ENCODE measurements at regions not wholly inside any gene's neighbourhood (a gene's known extent, or its start where the extent isn't known, plus 50 kb on each side); places are given as distances from the start of the nearest gene placed in this dataset.

DNA sequence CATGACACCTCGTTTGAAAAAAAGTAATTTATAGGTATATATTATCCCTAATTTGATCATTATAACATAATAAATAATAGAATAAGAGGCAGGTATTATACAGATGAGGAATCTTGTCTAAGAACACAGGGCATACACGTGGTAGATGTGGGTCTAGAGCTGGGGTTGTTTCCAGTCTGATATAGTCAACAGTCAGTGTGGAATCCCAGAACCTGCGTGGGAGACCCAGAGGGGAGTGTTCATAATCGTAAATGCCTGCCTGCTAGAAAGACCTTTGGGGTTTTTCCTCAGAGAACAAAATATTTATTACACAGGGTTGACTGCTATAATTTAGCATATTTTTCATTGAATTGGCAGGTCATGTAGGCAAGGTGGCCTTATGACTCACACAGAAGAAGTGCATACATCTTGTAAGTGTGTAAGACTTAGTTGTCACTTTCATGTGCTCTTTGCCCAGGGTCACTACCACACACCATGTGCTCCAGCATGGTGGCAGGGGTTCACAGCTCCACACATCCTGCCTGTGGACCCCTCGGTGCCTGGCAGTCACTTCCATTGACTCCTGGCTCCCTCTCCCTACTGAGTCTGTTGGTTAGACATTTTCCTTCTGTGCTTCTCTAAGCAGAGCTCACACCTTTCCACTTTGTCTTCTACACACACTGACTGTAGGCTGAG lies 94.9 kb upstream of the IKZF1 start:
- DNase-seq (ENCODE audit: low spot score), result peak; percentile 30

DNA sequence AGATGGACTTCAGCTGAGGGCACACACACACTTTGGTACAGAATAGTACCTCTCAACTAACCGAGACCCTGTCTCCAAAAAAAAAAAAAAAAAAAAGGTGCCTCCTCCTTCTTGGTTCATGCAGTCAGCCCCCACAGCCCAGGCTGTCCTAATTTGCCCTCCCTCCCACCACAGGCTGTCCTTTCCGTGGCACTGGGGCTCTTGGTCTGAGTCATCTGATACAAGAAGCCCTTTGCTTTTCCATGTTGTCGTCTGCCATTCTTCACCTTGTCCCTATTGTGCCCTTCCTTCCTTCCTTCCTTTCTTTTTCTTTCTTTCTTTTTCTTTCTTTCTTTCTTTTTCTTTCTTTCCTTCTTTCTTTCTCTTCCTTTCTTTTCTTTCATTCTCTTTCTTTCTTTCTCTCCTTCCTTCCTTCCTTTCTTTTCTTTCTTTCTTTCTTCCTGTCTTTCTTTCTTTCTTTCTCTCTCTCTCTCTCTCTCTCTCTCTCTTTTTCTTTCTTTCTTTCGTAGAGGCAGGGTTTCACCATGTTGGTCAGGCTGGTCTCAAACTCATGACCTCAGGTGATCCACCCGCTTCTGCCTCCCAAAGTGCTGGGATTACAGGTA lies 96.0 kb upstream of the IKZF1 start:
- no peak for DNase-seq (ENCODE audit: low spot score)

DNA sequence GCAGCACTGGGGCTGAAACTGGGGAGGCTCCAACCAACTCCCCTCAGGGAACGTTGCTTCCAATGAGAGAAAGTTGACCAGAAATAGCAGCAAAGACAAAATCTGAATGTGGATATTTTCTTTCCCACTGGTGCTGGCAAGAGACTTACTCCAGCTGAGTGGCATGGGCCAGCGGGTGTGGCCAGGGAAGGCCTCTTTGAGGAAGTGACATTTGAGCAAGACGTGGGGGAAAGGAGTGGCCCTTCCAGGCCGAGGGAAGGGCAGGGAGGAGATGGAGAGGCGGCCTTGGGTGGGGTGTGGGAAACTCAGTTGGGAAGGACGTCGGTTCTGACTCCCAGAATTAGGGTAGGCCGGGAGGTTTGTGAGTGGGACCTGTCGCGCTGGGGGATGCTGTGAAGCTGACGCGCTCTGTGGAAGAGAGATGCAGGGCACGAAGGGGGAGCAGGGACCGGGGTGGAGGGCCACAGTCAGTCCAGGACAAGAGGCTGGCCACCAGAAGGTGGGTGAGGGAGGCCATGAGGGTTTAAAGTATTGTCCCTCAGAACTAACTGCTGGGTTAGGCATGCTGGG lies 96.7 kb upstream of the IKZF1 start:
- no peak for DNase-seq (ENCODE audit: low spot score)

DNA sequence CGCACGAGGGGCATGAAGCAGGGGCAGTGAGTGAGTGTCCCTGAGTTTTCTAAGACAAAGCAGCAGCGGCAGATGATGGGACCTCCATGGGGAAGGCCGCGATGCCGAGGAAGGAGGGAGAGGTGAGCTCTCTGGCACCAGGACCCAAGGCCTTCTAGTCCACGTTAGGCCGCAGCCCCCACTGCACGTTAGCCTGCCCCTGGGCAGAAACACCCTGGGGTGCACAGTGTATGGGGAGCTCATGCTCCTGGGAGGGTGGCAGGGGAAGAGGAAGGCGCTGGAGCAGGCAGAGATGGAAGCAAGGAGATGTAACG lies 97.3 kb upstream of the IKZF1 start:
- DNase-seq (ENCODE audit: low spot score), result no peak

DNA sequence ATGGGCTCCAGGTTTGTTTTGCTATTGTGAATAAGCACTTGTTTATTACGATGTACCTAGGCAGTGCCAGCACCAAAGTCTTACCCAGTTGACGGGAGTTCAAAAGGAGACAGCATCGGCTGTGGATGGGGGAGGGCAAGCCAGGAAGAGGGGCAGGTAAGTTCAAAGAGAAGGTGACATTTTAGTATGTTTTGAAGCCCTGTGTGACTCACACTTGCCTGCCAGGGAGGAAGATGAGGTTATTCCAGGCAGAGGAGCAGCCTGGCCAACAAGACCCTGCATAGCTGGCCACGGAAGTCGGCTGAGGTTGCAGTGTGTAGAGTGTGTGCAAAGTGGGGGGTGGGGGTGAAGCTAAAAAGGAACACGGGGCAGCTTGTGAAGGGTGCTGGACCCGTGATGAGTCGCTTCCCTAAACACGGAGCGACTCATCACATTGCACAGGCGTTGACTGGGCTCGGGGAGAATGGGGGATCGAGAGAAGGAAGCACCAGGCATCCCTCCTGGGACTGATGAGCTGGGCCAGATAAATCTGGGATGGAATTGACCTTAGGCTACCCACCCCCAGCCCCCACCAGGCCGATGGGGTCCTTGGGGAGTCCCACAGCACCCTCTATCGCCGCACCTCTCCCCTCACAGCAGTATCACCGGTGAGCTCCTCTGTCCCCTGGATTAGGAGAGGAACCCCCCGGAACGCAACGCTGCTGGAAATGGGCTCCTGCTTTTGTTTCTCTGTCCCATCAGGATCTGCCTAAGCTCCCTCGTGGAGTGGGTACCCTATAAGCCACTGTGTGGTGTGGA lies 97.9 kb upstream of the IKZF1 start:
- DNase-seq (ENCODE audit: low spot score), result peak; percentile 92

DNA sequence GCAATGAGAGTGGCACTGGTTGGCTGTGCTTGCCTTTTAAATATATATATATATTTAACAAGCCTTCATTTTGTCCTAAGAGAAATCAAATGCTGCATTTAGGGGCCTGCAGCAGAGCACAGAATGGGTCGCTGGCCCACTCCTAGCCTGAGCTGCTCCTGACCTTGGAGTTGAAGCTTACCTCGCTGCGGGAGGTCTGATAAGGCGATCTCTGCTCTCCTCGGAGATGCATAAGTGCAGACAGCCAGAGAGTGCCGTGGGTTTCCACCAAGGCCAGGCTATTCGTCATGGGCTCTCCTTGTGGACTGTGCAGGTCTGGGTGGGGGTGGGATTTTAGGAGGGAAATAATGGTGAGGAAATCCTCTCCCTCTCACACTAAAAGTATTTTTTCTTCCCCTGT lies 99.5 kb upstream of the IKZF1 start:
- no peak for DNase-seq (ENCODE audit: low spot score)

DNA sequence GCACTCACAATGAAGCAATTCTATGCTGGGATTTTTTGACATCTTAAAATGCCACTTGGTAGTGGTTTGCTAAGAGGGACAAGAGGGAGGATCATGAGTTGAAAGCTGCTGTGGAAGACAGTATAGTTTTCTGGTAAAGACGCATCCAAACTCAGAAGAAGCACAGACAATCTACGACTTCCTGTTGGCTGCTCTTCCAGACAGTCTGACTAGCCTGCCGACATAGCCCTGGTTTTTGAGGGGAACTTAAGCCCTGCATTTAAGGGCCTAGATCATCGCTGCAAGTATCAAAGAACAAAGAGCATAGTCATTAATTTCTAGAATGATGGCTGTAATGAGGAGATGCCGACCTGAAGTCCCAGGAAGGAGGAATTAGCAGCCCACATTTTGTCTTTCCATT lies 99.9 kb upstream of the IKZF1 start:
- peak; percentile 37 for DNase-seq (ENCODE audit: low spot score)

DNA sequence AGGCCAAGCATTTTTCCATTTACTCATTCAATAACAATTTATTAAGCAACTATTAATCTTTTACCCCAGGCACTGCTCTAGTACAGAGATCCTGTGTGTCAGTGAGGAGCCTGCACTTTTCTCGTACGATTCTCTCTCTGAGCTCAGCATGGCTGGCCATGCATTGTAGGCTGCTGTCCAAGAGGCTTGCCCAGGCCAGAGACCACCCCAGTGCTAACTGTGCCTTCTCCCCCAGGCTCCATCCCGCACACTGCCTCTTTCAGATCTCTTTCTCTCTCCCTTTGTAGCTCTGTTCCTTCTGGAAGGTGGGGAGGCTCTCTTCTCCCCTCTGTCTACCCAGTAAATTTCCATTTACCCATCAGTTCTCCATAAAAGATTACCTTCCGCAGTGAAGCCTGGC lies 101.0 kb upstream of the IKZF1 start:
- DNase-seq (ENCODE audit: low spot score), result no peak

DNA sequence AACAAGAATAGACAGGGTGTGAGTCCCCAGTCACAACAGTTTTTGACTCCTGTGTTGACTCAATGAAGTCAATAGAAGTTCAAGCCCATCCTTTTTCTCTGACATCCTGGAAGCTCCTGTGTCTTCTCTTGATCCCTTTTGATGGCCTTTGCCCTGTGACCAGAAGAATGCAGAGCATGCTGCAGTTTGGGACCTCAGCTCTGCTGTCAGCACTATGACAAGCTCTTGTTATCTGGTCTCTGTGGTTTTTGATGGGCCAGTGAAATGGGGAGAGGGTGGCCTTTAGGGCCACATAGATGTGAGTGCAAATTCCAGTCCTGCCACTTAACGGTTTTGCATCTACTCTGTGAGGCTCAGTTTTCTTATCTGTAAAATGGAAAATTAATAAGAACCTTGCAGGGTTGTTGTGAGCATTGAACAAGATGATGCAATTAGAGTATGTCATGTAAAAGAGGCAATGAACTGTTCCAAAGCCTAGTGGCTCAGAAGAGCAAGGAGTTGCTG lies 102.4 kb upstream of the IKZF1 start:
- no peak for DNase-seq (ENCODE audit: low spot score)

DNA sequence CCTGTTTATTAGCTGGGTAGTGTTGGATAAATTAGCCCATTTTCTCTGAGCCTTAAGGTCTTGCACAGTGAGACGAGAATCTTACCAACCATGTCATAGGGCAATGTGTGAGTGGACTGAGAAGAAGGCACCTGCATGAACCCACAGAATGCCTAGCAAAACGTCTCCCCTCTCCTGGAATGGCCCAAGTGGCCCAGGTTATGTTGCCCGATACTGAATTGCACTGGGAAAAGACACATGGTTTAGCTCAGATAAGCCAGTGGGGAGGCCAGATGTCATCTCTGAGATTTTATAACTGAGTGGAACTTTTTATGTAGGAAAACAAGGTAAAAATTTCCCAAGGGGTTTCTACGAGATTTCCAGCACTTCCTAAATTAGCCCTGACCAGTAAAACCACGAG lies 104.7 kb upstream of the IKZF1 start:
- DNase-seq (ENCODE audit: low spot score), result no peak

DNA sequence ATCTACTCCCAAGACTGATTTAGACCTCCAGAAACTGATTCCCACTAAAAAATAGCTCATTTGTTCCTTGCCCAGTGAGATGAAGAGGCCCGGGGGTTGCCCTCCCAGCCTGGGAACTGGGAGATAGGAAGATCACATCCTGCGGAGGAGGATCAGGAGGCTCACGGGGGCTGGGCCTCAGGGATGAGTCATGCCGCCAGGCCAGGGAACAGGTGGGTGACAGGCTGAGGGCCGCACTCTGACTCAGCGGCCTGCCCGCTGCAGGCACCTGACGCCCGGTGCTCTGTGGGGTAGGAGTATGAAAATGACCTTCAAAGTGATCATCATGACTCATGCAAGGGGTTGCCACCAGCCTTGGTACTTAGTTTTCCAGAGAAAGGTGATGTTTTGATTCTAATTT lies 104.5 kb upstream of the ZPBP start:
- DNase-seq (ENCODE audit: low spot score), result peak; percentile 35

DNA sequence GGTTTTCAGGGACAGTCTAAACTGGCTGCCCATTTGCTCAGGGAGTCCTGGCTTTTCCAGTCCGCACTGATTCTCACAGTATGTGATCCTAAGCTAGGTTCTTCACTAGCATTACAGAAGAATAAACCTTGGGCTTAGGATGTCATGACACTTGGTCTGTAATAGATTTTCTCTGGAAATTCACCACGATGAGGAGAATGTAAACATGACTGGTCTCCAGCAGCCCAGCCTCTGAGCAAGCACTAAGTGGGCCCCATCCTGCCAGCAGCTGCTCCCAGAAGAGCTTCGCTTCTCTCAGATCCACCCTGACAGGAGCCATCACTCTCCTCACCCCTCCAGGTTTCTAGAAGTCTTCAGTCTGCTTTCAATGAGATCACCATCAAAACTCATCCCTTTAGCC lies 103.7 kb upstream of the ZPBP start:
- no peak for DNase-seq (ENCODE audit: low spot score)

DNA sequence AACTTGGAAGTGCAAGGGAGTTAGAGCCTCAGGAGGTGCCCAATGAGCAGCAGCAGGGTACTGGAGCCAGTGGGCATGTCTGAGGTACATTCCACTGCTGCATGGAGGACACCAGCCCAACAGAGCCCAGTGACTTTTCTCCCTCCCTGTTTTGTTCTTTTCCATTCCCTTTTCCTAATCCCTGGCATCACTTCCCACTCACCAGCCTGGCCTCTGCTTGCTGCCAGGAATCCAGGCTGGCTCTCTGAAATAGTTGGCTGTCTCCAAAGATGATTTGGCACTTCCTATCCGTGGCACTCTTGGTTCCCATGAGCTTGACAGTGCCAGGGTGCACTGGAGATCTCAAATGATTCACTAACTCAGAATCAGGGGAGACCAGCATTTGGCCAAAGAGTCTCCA lies 97.7 kb upstream of the ZPBP start:
- DNase-seq (ENCODE audit: low spot score), result no peak

DNA sequence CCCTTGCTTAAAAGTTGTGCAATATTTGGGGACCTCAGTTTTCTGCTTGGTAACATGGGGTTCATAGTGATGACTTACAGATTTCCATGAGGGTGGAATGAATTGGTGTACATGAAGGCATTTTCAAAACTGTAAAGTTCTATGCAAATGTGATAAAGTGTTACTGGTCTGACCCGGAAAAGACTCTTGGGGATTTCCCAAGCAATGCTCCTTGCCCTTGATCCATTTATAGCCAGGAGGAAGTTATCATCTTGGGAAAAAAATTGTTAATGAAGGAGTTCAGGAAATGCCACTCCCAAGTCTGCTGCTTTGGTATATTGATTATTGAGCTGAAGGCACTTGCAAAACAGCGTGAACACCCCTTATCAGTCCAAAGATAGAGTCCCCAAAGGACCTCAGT lies 96.3 kb upstream of the ZPBP start:
- DNase-seq (ENCODE audit: low spot score), result no peak

DNA sequence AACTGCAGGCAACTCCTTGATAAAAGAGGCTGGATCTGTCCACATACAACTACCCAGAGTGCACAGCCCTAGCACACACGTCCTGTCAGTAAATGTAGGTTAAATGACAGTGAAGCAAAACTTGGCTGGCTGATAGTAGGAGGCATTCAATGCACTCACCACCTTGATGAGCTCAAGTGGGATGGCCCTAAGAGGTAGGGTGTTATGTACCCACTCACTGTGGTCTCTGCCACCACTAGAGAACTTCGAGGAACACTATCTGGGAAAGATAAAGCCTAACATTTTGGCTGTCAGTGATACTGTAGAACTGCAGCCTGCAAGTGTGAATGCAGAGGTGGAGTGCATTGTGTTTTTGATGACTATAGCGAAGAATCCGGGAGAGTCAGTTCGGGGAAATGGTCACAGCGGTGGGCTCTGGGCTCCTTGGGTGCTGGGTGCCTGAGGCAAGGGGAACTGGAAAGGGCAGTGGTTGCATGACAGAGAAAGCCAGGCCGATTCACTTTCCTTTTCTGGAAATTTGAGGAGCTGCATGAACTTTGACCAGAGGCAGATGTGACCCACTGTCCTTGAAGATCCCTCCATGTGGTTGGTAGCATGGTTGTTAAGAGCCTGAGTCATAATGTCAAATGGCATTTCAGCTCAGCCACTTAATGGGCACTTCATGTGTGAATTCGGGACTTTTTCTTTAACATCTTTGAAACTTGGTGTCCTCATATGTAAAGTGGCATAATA lies 93.1 kb upstream of the ZPBP start:
- DNase-seq (ENCODE audit: low spot score), result no peak

DNA sequence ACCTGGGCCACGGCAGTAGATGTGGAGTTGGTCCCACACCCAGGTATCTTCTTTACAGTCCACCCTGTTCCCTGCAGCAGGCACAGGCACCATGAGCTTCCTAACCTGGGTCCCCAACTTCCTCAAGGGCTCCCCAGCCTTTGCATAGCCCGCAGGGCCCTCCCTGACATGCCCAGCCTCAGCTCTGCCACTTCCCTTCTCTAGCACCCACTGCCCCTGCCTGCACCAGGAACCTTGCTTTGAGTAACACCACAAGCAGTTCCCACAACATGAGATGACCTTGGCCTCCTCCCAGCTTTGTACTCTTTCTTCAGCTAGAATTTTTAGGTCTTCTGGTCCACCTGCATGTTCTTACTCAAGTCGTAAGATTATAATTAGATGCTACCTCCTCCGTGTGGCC lies 92.2 kb upstream of the ZPBP start:
- DNase-seq (ENCODE audit: low spot score), result no peak

DNA sequence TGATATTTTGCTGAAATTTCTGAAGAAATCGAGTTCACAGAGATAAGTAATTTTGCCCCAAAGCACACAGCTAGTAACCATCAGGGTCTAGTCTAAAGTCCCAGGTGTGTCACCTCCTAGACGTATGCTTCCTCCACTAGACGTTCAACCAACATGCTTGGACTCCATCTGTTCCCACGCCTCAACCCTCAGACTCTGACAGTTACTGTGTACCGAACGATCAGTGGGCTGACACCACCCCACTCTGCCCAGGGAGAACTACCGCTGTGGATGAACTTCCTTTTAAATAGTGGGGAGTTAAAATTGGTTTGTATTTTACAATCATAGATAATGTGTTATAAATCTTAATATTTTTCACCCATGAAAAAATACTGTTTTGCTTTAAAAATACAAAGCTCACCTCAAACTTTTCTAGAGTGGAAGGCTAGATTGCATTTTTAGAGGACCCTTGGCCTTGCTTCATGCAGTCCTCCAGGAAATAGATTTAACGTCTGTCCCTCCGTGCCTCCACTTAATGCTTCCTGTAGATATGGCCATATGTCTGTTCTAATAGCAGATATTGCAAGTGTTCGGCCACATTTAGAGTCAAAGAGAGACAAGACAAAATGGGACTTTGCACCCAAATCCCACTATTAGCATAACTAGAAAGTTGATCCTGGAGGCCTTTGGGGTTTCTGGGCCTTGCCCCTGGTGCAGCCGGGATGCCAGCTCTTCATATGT lies 91.4 kb upstream of the ZPBP start:
- DNase-seq (ENCODE audit: low spot score), result no peak

DNA sequence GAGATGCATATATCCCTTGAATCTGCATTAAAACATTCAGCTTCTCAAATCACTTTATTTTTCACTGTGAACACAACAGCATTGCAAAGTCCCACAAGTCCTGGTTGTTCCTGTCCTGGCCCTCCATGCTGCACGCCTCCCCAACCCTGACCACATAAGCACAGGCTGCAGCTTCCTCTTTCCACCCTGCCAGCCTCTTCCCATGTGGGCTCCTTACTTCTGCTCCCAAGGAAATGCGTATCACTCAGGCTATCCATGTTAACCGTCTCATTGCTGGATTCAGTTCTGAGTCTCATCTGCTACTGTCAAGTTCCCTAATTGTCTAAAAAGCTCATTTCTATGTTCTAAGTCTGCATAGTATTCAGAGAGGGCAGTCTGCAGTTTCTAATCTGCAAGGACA lies 89.7 kb upstream of the ZPBP start:
- DNase-seq (ENCODE audit: low spot score), result no peak

DNA sequence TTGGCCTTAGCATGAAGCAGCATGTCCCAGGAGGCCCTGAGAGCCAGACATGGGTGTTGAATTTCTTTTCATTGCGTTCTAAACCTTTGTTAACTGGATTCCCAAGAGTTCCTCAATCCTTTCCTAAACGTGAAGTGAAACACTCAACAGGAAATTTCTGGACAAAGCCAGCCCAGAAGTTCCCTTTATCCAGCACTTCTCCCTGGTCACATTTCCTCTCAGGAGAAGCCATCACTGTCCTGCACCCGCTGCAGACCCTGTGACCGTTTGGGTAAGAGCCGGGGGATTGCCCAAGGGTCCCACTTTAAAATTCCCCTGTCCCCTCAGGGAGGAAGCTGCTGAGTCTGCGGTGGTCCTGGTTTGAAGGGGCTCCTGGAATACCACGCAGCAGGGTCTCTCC lies 88.0 kb upstream of the ZPBP start:
- DNase-seq (ENCODE audit: low spot score), result no peak

DNA sequence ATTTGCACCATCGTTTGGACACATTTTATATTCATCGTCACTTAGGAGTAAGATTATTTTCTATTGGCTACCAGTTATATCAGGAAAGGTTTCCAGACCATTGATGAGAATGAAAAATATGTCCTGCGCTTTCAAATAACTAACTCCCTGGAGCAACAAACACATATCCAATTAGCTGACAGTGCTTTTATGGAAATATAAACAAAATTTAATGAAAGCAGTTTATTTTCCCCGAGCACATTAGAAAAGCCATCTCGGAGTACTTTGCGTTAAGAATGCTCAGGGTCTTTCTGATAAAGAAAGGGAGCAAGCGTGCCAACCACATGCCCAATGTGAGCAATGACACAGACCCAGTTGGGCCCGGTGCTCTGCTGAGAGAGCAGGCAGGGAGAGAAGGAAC lies 85.1 kb upstream of the ZPBP start:
- DNase-seq (ENCODE audit: low spot score), result no peak

DNA sequence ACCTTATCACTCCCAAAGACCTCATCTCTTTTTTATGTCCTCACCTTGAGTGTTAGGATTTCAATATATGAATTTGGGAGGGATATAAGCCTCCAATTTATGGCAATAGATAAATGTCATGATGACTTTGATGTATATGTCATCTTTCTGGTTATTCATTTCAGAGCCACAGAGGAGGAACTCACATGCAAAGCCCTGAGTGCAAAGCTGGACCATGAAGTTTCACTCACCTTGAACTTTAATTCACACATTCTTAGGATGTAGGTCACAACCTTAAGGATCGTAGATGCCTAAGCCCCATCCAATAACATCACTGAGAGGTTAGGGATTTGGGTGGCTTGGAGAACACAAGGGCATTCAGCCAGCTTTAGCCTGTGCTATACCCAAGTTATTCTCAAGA lies 81.9 kb upstream of the ZPBP start:
- DNase-seq (ENCODE audit: low spot score), result no peak
